AG10803 (cell line): ENCODE measurements at regions not wholly inside any gene's neighbourhood (a gene's known extent, or its start where the extent isn't known, plus 50 kb on each side); places are given as distances from the start of the nearest gene placed in this dataset.

Experiments
- DNase-seq: peaks from one replicate; pipeline ENCODE4 v3.0.0; 2010; ENCODE audit warnings: low read depth
- H3K4me3 ChIP-seq: 2 replicates; pipeline ENCODE4 v1.5.1; 2011; ENCODE audit warnings: mild to moderate bottlenecking, low read length, control low read depth
- TF ChIP-seq, protein P1 (sequence below): conservative IDR thresholded peaks from 2 replicates; pipeline ENCODE4 v1.5.1; 2011; ENCODE audit warnings: mild to moderate bottlenecking, low read length, control low read depth, inconsistent platforms

DNA sequence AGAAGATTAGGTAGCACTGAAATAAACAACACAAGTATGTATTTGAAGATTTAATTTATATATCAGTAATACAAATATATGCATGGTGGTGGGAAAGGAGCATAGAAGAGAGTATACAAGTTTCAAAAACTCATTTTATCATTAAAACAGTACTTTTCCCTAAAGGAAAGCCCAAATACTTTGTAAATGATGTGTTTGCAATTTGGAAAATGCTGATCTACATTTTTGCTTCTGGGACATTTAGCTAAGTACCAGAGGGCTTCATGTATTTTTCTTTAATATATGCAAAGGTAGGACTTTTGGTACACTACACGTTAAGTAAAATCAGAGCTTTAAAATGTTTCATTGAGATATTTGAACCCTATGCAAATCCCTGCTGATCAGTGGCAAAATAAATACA, 1624.2 kb downstream of the SUCLG1 start:
- H3K4me3 ChIP-seq = no peak overlapping the region
- TF ChIP-seq, protein P1, sequence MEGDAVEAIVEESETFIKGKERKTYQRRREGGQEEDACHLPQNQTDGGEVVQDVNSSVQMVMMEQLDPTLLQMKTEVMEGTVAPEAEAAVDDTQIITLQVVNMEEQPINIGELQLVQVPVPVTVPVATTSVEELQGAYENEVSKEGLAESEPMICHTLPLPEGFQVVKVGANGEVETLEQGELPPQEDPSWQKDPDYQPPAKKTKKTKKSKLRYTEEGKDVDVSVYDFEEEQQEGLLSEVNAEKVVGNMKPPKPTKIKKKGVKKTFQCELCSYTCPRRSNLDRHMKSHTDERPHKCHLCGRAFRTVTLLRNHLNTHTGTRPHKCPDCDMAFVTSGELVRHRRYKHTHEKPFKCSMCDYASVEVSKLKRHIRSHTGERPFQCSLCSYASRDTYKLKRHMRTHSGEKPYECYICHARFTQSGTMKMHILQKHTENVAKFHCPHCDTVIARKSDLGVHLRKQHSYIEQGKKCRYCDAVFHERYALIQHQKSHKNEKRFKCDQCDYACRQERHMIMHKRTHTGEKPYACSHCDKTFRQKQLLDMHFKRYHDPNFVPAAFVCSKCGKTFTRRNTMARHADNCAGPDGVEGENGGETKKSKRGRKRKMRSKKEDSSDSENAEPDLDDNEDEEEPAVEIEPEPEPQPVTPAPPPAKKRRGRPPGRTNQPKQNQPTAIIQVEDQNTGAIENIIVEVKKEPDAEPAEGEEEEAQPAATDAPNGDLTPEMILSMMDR = no peak
- no peak for DNase-seq

DNA sequence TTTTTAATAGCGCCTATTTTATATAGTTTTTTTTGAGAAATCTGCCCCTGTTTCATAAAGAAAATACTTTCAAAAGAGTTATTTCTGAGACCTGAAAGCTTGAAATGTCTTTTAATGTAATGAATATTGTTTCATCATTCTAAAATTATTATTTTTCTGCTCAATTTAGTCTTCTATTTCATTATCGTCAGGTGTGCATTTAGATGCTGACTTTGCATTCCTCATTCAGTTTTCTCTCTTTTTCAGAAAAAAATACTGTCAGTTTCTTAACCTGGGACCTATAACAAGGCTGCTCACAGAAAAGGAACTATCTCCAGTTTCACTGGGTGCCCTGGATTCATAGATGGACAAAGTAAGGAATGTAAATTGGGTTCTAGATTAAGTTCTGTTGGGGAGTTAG, 1631.7 kb downstream of the SUCLG1 start:
- no peak for DNase-seq
- TF ChIP-seq, protein P1 = no peak
- no peak overlapping the region for H3K4me3 ChIP-seq

DNA sequence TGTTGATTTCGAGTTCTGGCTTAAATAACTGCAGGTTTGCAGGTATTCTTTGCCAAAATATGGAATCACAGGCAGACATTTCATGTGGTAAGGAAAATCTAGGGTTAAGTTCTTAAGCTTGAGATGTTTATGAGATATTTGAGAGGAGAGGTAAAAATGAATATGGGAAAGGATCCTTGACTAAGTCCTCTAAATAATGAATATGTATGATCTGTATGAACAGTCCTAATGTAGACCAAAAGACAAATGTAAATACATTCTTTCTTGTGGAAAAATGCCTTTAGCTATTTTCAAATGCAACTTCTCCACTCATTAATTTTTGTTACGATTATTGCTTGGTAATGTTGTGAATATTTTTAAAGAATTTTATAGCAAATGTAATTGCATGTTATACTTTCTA, 1632.6 kb downstream of the SUCLG1 start:
- no peak overlapping the region for H3K4me3 ChIP-seq
- TF ChIP-seq, protein P1 = no peak
- no peak for DNase-seq

DNA sequence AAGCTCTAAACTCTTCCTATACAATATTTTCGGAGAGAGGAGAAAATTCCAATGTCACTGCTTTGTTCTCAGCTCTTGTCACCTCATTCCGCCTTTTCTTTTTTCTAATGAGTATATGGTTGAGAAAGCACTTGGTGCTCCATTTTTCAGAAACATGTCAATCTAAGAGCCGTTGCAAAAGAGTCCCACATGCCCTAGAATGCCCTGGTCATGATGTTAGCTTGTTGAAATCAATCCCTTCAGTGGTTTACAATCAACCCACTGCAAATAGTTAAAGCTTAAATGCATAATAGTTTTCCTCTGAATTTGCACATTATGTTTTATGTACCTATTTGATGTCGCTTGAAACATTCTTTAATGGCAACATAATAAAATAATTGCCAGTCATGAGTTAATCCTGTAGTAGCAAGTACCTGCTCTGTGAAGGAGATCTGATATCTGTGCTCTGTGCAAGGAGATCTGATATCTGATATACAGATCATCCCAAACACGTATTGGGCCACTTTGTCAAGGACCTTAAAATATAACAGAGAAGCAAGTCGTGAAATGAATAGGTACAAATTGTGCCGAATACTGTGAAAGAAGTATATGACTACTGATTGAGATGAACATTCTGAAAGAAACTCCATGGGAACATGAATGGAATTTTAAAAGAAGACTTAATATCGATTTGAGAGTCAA, 1633.5 kb downstream of the SUCLG1 start:
- no peak for DNase-seq
- H3K4me3 ChIP-seq = no peak overlapping the region
- TF ChIP-seq, protein P1 = no peak

DNA sequence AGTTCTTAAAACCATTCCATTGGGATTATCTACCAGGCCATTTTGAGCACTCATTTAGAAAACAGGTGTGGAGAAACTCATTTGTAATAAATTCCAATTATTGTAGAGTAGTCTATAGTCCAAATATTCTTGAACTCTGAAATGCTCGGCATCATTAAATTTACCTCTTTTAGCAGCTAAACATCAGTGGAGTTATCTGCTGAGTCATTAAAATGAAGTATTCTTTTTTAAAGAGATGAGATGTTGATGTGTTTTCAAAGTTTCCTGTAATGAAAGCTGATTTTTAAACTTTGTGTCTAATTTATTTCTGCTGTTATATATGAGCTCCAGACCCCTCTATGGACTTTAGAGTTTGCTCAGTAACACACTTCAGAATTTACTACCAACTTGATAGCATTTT, 1635.2 kb downstream of the SUCLG1 start:
- TF ChIP-seq, protein P1 = no peak
- H3K4me3 ChIP-seq = no peak overlapping the region
- no peak for DNase-seq

DNA sequence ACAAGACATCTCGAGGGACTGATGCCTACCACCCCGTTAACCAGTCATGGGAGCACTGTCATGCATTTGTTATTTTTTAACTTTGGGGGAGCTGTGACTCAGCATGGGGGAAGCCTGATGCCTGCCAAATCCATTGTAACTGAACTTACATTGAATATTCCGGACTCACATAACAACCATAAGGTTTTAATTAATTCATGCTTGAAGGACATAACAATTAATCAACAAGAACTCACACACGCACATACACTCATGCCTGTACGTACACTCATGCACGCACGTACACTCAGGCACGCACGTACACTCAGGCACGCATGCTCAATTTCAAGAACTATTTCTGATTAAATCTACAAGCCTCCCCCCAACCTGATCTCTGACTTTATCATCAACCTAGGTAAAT, 1639.1 kb downstream of the SUCLG1 start:
- peak; percentile 43 for DNase-seq
- TF ChIP-seq, protein P1 = no peak
- H3K4me3 ChIP-seq = no peak overlapping the region

DNA sequence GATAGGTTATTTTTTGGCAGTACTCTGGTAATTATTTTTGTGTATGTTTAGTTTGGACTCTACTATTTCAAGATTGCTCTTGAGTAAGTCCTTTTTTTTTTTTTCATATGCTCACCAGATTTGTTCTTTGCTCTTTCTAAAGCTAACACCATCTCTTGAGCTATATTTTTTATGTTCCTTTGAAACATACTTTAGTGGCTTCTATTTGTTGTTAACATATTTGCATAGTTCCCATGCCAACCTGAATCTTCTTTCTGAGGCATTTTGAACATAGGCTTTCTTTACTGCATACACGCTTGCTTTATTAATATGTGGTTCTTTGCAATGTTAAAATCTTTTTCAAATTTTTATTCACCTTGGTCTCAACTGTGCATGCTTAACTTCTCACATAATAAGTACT, 1644.9 kb downstream of the SUCLG1 start:
- no peak for DNase-seq
- H3K4me3 ChIP-seq = no peak overlapping the region
- TF ChIP-seq, protein P1 = no peak
